ENCODE measurements at regions not wholly inside any gene's neighbourhood (a gene's known extent, or its start where the extent isn't known, plus 50 kb on each side); places are given as distances from the start of the nearest gene placed in this dataset.

GRCh38 chr14:58876608-58877007, 238.8 kb downstream of the DACT1 start:
- H3K4me1 ChIP-seq (ENCODE audit: control insufficient read depth, insufficient read depth, low read length): no peaks in the 10 kb centered on the region

GRCh38 chr14:58878439-58879139, 240.8 kb downstream of the DACT1 start:
- H3K9ac ChIP-seq (ENCODE audit: low read length): no peak overlapping the region
- no peaks in the 10 kb centered on the region for H3K4me1 ChIP-seq (ENCODE audit: control insufficient read depth, insufficient read depth, low read length)
- H3K27me3 ChIP-seq (ENCODE audit: control insufficient read depth, insufficient read depth, low read length): no peaks in the 10 kb centered on the region
- H3K36me3 ChIP-seq (ENCODE audit: control insufficient read depth, insufficient read depth, low read length): no peaks in the 10 kb centered on the region
- H3K27ac ChIP-seq (ENCODE audit: low read depth, low read length): no peak overlapping the region
- no peak overlapping the region for H3K4me3 ChIP-seq (ENCODE audit: low read length)

More at GRCh38 chr14:58876608-58877007, 238.8 kb downstream of the DACT1 start:
- H3K36me3 ChIP-seq (ENCODE audit: control insufficient read depth, insufficient read depth, low read length): no peaks in the 10 kb centered on the region
- no peak overlapping the region for H3K27ac ChIP-seq (ENCODE audit: low read depth, low read length)
- no peaks in the 10 kb centered on the region for H3K27me3 ChIP-seq (ENCODE audit: control insufficient read depth, insufficient read depth, low read length)
- H3K9ac ChIP-seq (ENCODE audit: low read length): no peak overlapping the region
- H3K4me3 ChIP-seq (ENCODE audit: low read length): no peak overlapping the region

- H3K27me3 ChIP-seq (ENCODE audit: control insufficient read depth, insufficient read depth, low read length): no peaks in the 10 kb centered on the region
Measured at GRCh38 chr14:58881433-58881832, 243.7 kb downstream of the DACT1 start.

GRCh38 chr14:58882577-58883018, 244.8 kb downstream of the DACT1 start:
- no peak overlapping the region for H3K27ac ChIP-seq (ENCODE audit: low read depth, low read length)
- no peaks in the 10 kb centered on the region for H3K27me3 ChIP-seq (ENCODE audit: control insufficient read depth, insufficient read depth, low read length)
- H3K4me3 ChIP-seq (ENCODE audit: low read length): no peak overlapping the region
- no peaks in the 10 kb centered on the region for H3K36me3 ChIP-seq (ENCODE audit: control insufficient read depth, insufficient read depth, low read length)
- no peak overlapping the region for H3K9ac ChIP-seq (ENCODE audit: low read length)
- no peaks in the 10 kb centered on the region for H3K4me1 ChIP-seq (ENCODE audit: control insufficient read depth, insufficient read depth, low read length)

More at GRCh38 chr14:58881433-58881832, 243.7 kb downstream of the DACT1 start:
- H3K27ac ChIP-seq (ENCODE audit: low read depth, low read length): no peak overlapping the region
- no peak overlapping the region for H3K9ac ChIP-seq (ENCODE audit: low read length)
- no peak overlapping the region for H3K4me3 ChIP-seq (ENCODE audit: low read length)
- H3K4me1 ChIP-seq (ENCODE audit: control insufficient read depth, insufficient read depth, low read length): no peaks in the 10 kb centered on the region
- no peaks in the 10 kb centered on the region for H3K36me3 ChIP-seq (ENCODE audit: control insufficient read depth, insufficient read depth, low read length)

- H3K27ac ChIP-seq (ENCODE audit: low read depth, low read length): no peak overlapping the region
Measured at GRCh38 chr14:58884442-58884841, 246.7 kb downstream of the DACT1 start.

GRCh38 chr14:58887931-58888330, 250.2 kb downstream of the DACT1 start:
- no peaks in the 10 kb centered on the region for H3K27me3 ChIP-seq (ENCODE audit: control insufficient read depth, insufficient read depth, low read length)
- H3K9ac ChIP-seq (ENCODE audit: low read length): no peak overlapping the region
- H3K27ac ChIP-seq (ENCODE audit: low read depth, low read length): no peak overlapping the region
- H3K4me1 ChIP-seq (ENCODE audit: control insufficient read depth, insufficient read depth, low read length): no peaks in the 10 kb centered on the region
- H3K36me3 ChIP-seq (ENCODE audit: control insufficient read depth, insufficient read depth, low read length): no peaks in the 10 kb centered on the region
- no peak overlapping the region for H3K4me3 ChIP-seq (ENCODE audit: low read length)

More at GRCh38 chr14:58884442-58884841, 246.7 kb downstream of the DACT1 start:
- no peak overlapping the region for H3K4me3 ChIP-seq (ENCODE audit: low read length)
- no peaks in the 10 kb centered on the region for H3K27me3 ChIP-seq (ENCODE audit: control insufficient read depth, insufficient read depth, low read length)
- no peak overlapping the region for H3K9ac ChIP-seq (ENCODE audit: low read length)
- no peaks in the 10 kb centered on the region for H3K36me3 ChIP-seq (ENCODE audit: control insufficient read depth, insufficient read depth, low read length)
- no peaks in the 10 kb centered on the region for H3K4me1 ChIP-seq (ENCODE audit: control insufficient read depth, insufficient read depth, low read length)

GRCh38 chr14:58898655-58899316, 261.0 kb downstream of the DACT1 start:
- Histone ChIP-seq H3K9ac (ENCODE audit: low read length) (no peak overlapping the region), H3K4me1 (ENCODE audit: control insufficient read depth, insufficient read depth, low read length) (no peaks in the 10 kb centered on the region), H3K27me3 (ENCODE audit: control insufficient read depth, insufficient read depth, low read length) (no peaks in the 10 kb centered on the region), H3K27ac (ENCODE audit: low read depth, low read length) (no peak overlapping the region), H3K4me3 (ENCODE audit: low read length) (no peak overlapping the region), H3K36me3 (ENCODE audit: control insufficient read depth, insufficient read depth, low read length) (no peaks in the 10 kb centered on the region)

GRCh38 chr14:58899317-58899713, 261.6 kb downstream of the DACT1 start:
- H3K36me3 ChIP-seq (ENCODE audit: control insufficient read depth, insufficient read depth, low read length): no peaks in the 10 kb centered on the region
- no peaks in the 10 kb centered on the region for H3K4me1 ChIP-seq (ENCODE audit: control insufficient read depth, insufficient read depth, low read length)
- no peak overlapping the region for H3K27ac ChIP-seq (ENCODE audit: low read depth, low read length)
- no peak overlapping the region for H3K4me3 ChIP-seq (ENCODE audit: low read length)
- H3K27me3 ChIP-seq (ENCODE audit: control insufficient read depth, insufficient read depth, low read length): no peaks in the 10 kb centered on the region
- no peak overlapping the region for H3K9ac ChIP-seq (ENCODE audit: low read length)

GRCh38 chr14:58901826-58902225, 264.1 kb downstream of the DACT1 start:
- no peak overlapping the region for H3K27ac ChIP-seq (ENCODE audit: low read depth, low read length)
- H3K9ac ChIP-seq (ENCODE audit: low read length): no peak overlapping the region
- no peaks in the 10 kb centered on the region for H3K4me1 ChIP-seq (ENCODE audit: control insufficient read depth, insufficient read depth, low read length)
- no peaks in the 10 kb centered on the region for H3K27me3 ChIP-seq (ENCODE audit: control insufficient read depth, insufficient read depth, low read length)
- no peak overlapping the region for H3K4me3 ChIP-seq (ENCODE audit: low read length)
- no peaks in the 10 kb centered on the region for H3K36me3 ChIP-seq (ENCODE audit: control insufficient read depth, insufficient read depth, low read length)

- no peak overlapping the region for H3K9ac ChIP-seq (ENCODE audit: low read length)
- H3K27me3 ChIP-seq (ENCODE audit: control insufficient read depth, insufficient read depth, low read length): no peaks in the 10 kb centered on the region
- H3K4me3 ChIP-seq (ENCODE audit: low read length): no peak overlapping the region
- no peak overlapping the region for H3K27ac ChIP-seq (ENCODE audit: low read depth, low read length)
- H3K4me1 ChIP-seq (ENCODE audit: control insufficient read depth, insufficient read depth, low read length): no peaks in the 10 kb centered on the region
- H3K36me3 ChIP-seq (ENCODE audit: control insufficient read depth, insufficient read depth, low read length): no peaks in the 10 kb centered on the region
Measured at GRCh38 chr14:58904776-58905175, 267.0 kb downstream of the DACT1 start.

- Histone ChIP-seq H3K9ac (ENCODE audit: low read length) (no peak overlapping the region), H3K4me3 (ENCODE audit: low read length) (no peak overlapping the region), H3K27ac (ENCODE audit: low read depth, low read length) (no peak overlapping the region), H3K36me3 (ENCODE audit: control insufficient read depth, insufficient read depth, low read length) (no peaks in the 10 kb centered on the region), H3K27me3 (ENCODE audit: control insufficient read depth, insufficient read depth, low read length) (no peaks in the 10 kb centered on the region), H3K4me1 (ENCODE audit: control insufficient read depth, insufficient read depth, low read length) (no peaks in the 10 kb centered on the region)
Measured at GRCh38 chr14:58907803-58908202, 270.0 kb downstream of the DACT1 start.

- H3K36me3 ChIP-seq (ENCODE audit: control insufficient read depth, insufficient read depth, low read length): no peaks in the 10 kb centered on the region
Measured at GRCh38 chr14:58912287-58912686, 274.5 kb downstream of the DACT1 start.

More at GRCh38 chr14:58912287-58912686, 274.5 kb downstream of the DACT1 start:
- Histone ChIP-seq H3K27me3 (ENCODE audit: control insufficient read depth, insufficient read depth, low read length) (no peaks in the 10 kb centered on the region), H3K4me1 (ENCODE audit: control insufficient read depth, insufficient read depth, low read length) (no peaks in the 10 kb centered on the region), H3K27ac (ENCODE audit: low read depth, low read length) (no peak overlapping the region), H3K4me3 (ENCODE audit: low read length) (no peak overlapping the region), H3K9ac (ENCODE audit: low read length) (no peak overlapping the region)
